Fibroblast of gingiva (primary cell): ENCODE measurements at regions not wholly inside any gene's neighbourhood (a gene's known extent, or its start where the extent isn't known, plus 50 kb on each side); places are given as distances from the start of the nearest gene placed in this dataset.
A peak's percentile ranks its signal among the peaks of the same experiment; 100 is the strongest.

Experiments used
- DNase-seq: peaks from one replicate; pipeline ENCODE4 v3.0.0-alpha.2; 2011; ENCODE audit warnings: low read depth

DNA sequence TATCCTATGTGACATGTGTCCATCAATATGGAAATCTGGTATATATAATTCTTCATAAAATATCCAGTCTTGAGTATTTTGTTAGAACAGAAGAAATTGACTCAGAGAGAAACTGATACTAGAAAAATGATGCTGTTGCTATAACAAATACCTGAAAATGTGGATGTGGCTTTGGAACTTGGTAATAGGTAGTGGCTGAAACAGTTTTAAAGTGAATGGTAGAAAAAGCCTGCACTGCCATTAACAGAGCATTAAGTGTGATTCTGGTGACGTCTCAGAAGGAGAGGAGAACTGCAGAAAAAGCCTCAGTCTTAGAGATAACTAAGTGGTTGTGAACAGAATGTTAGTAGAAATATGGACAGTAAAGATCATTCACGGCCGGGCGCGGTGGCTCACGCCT lies 634.9 kb upstream of the ZNF608 start:
- no peak for DNase-seq

DNA sequence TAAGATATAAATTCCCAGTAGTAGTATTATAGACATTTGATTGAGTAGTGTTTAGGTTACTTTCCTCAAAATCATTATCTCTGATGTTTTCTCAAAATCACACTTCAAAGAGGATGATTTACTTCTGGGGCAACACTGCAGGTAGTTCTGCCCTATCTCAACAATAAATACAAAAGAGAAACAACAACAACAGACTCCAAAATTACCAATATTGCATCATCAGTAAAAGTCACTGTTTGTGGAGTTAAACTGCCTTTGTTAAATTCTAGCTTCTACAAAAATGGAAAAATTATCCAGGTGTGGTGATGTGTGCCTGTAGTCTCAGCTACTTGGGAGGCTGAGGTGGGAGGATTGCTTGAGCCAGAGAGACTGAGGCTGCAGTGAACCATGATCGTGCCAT lies 637.6 kb upstream of the ZNF608 start:
- no peak for DNase-seq

DNA sequence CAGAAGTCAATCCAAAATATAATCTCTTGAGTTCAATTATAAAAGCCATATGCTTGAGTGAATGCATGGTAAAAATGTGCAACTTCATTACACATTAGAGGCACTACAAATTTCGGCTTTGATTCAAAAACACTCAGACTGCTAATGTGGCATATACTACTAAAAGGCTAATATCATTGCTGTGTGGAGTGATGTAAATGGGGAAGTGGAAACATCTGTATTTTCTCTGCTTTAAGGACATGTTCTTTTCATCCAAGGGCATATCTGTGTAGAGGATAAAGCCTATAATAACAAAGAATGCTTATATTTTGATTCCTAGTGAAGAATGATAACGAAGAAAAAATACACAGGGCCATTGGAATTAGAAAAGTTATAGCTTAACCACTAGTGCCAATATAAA lies 643.9 kb upstream of the ZNF608 start:
- DNase-seq, result no peak

DNA sequence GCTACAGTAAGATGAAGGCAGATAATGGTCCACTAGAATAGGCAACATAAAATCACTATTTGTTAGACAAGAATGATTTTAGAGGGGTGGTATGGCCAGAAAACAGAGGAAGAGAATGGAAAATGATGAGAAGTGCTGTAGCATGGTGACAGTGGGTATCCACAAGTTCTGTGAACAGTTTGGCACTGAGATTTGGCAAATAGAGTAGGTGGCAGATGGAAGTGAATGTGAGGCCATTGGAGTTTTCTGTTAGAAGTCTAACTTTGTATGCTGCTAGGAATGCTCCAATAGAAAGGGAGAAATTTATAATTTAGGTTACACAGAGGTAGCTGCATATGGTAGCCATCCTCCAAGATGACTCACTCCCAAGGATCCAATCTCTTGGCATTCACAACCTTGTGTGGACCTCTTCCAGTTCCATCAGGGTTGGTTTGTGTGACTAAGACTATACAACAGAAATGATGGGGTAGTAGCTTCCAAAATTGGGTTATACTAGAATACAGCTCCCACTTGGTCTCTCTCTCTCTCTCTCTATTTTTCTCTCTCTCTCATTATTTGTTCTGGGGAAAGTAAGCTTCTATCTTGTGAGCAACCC lies 646.9 kb upstream of the ZNF608 start:
- no peak for DNase-seq

DNA sequence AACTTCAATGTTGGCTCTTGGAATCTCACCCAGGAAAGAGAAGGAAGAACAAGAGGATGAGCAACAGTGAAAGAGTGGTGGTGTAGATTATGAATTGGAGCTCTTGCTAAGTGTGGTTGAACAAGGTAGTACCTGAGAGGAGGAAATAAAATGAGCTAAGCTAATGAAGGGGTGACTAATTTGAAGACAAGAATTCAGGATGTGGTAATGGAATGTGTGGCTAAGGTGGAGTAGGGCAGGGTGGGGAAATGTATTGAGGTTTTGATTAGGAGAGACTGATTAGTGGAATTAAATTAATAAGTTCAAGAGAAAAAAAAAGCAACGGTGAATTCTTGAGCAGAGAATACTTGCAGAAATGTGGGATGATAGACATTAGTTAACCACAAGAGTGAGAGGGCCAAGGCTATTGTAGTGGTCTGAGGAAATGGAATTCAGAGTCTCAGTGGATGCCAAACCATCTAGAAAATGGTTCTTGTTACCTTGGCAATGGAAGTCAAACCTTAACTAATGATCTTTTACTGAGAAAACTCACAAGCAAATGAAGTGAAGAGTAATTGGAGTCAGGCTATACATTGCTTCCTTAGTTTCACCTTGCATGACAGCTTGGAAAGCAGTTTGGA lies 648.3 kb upstream of the ZNF608 start:
- no peak for DNase-seq

DNA sequence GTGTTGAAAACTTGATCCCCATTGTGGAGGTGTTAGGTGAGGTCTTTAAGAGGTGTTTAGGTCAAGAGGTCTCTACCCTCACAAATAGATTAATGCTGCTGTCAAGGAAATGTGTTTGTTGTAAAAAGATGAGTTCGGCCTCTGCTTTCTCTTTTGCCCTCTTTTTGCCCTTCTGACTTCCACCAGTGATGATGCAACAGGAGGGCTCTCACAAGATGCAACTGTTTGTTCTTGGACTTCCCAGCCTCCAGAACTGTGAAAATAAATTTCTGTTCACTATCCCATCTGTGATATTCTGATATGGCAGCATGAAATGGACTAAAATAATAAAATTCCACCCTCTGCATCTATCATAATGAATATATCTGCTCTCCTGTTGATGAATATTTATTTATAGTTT lies 650.0 kb upstream of the ZNF608 start:
- DNase-seq, result no peak

DNA sequence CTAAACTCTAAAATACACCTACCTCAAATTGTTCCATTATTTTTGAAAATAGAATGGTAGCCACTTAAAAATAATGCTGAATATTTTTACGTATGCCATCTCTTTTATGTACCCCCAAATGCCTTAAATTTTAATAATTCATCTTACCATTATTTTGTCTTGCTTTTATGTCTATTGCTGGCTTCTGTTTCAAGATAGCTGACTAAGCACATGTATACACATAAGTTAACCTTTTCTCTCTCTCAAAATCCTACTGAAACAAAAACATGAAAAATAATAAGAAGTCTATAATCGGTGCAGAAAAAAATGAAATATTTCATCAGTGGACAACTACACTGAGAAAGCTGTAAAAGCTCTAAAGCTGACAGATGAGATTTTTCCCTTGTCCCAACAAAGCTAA lies 652.0 kb upstream of the ZNF608 start:
- DNase-seq, result no peak

DNA sequence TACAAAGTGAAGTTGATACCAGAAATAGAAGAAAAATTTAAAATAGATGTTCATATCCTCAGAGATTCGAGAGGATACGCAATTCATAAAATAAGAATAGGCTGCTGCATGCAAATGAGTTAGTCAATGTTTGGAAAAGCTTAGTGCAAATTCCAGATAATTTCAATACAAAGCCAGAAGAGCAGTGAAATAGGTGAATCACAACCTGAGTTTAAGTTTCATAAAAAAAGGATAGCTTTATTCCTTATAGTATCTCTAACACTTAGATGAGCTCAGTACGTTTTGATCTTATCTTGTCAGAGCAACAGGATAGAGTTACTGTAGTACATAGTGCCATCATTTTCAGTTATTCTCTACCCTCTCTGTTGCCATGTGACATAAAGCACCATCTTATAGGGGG lies 653.4 kb upstream of the ZNF608 start:
- DNase-seq, result no peak

DNA sequence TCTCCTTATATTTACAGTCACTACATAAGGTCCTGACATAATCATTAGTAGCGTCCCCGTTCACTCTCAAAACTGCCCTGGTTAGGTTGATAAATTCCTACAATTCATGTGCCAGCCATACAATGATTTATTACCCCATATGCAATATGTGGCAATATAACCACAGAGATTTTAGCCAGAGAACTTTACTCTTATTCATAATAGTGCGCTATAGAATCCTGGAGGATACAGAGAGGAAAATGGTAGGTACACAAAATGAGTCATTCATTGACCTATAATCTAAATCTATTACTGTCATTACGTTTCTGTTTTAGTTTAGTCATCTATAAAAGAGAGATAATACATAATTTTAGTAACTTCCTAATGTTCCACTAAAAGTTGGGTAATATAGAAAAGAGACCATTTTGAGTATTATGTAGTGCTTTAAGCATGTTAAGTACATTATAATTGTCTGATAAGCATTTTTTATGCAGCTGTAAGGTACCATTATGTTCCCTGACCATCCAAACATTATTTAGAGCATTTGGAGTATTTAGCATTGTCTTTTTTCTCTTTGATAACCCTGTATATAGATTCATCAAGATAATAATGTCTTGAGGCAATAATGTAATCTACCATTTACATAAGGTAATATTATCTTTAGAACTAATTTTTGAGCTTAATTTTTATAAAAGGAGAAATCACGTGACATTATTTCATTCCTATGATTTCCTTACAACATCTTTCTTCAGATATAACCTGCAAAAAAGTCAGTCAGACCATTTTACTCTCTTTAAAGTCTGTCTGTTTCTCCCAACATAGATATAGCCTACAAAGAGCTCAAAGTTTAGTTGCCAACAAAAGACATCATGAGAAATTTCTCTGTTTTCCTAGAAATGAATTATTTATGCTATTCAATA lies 655.5 kb upstream of the ZNF608 start:
- no peak for DNase-seq

DNA sequence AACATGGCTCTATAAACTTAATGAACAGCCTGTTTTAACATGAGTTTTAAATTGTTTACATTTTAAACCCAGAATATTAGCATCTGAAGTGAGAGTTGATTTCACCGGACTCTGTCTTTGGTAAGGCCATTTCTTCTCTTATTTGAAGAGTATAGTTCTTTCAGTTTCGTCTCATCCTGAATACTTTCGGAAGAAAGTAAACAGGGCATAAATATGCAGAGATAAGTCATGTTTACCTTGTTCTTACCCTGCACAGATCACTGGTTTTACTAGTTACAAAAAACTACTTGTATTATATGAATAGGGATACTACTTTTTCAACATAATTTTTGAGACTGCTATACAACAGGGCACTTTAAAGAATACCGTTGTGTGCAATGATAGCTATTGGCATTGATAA lies 656.3 kb upstream of the ZNF608 start:
- DNase-seq, result no peak

DNA sequence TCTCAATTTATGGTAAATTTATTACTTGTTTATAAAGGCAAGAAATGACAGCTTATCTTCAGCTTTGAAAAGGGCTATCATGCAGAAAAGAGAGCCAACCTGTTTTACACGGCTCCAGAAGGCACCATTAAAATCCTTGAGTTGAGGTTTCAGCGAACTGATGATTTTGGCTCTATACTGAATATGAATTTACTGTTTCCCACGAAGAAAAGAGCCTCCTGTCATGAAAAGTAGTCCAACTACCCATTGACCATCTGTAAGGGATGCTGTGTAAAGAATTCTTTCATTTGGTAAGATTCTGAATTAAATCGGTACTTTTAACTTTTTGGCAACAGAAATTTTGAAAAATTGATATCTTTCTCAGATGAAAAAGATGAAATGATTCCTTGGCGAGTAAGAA lies 657.6 kb upstream of the ZNF608 start:
- DNase-seq, result no peak

DNA sequence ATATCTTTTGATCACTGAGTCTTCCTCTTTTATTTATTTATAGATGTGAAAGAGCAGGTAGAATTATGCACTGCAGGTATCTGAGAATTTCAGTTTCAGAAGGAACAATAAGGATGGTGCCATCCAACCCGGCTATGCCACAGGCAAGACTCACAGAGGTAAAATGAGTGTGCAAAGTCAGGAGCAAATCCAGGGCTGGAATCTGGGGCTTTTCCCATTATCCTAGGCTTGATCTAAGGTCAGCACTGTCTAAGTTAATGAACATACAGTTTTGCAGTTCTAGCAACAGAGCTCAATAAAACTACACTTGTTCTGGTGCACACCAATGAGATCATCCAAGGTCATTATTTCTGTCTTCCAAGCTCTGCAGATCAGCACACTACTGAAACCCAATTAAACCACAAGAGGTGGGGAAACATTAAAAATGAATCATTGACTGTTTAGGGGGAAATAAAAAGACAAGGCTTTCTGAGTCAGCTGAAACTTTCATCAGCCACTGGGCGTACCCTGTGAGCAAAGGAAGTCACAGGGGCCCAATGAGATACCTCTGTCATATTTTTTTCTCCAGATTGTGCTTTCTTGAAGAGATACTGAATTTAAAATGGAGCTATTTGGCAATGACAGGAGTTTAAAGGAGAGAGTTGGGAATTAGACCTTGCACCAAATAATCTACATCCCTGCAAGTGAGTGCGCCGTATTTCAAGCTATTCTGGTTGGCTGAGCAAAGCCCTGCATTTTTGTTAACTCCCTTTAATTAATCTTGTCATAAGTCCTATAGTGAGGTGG lies 662.2 kb upstream of the ZNF608 start:
- peak; percentile 62 for DNase-seq

DNA sequence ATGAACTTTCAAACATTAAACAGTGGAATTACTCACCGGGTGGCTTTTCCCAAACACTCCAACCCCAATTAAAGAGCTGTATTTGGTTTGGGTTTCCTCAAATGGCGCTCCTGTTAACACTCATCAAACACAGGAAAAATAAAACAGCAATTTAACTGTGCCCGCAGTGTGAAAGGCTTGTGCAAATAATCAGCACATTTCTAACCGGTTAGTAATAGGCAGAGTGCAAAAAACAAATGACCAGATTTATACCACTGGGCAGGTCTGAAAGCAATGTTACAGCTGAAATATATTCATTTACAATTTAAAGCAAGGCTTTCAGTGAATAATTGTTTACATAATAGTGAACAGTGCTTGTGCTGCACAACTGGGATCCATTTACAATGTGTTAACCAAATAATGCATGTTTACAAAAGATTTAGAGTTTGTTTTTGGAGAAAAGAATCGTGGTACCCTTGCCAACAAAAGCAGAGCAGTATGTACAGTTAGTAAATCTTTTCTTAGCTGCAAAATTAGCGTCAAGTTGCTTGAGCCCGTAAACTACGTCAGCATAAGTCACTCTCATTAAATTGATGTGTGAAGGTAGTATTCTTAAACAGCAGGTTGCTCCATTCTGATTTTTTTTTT lies 662.9 kb upstream of the ZNF608 start:
- peak; percentile 52 for DNase-seq

DNA sequence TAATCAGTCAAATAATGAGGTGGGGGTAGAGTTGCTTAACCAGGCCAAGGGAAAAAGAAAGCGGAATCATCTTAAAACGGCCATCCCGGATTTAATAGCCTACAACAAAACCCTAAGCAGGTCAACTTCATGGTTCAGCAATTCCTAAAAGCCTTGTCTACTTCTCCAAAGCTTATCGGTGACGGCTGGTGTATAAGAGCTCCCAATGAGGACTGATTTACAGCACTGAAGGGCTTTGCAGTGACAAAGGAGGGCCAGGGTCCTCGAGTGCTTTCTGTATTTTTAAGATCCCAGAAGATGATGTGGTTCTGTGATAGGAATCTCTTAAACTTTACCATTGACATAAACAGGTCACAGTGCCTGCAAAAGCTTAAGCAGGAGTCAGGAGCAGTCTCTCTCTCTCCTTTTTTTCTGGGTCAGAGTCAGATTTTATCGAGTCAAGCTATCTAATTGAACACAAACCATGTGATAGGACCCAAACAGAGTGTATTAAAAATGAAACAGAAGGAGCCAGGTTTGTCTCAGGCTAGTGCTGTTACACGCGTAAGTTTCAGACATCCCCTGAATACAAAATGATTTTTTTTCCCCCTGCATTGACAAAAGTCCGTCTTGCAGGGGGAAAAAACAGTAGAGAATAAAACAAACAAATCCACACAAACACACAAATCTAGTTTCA lies 663.6 kb upstream of the ZNF608 start:
- DNase-seq, result no peak

DNA sequence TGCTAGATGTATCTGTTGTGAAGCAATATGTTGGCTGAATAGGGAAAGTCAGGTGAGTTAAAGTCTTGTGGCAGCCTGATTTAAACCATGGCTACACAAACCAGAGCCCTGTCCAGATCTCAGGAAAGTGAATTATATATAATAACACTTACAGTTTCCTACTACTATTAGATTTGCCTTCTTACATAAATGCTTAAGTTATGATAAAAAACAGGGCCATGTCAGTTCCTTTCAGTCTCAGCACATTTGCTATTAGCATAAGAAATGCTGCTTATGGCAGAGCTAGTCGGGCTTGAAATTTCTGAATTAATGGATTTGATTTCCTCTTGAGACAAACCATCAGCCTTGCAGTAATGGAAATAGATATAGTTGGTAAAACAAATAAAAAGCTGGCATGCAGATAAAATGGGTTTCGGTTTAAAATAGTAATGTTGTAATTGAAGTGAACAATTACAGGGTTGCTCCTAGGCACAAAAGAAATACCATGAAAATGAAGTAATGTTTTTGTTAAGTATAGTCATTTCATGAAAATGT lies 664.2 kb upstream of the ZNF608 start:
- DNase-seq, result peak; percentile 88

DNA sequence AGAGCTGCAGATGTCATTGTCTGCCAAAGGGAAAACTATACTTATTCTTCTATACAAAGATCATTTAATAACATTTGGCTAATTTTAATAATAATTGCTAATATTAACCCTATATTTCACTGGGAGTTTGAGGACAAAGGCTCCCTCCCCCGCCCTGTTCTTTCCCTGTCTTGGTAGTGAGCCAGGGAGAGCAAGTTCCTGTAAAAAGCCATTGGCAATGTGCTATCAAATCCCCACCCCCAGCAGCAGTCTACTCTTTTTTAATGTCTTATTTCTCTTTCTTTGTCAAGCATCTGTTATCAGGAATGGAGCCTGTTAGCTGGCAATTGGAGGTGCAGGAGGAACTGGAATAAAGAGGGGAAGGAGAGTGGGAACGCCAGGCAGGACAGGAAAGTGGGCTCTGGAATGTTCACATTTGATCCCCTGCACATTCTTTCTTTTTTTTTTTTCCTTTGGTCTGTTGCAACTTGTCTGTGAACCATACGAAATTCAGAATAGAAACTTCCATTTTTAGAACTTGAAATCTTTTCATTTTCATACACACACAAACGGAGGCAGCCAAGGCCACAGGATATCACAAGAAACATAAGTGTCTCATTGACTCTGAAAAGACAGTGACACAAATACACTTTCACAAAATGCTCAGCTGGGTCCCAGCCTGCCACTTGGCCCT lies 664.8 kb upstream of the ZNF608 start:
- peak; percentile 53 for DNase-seq

DNA sequence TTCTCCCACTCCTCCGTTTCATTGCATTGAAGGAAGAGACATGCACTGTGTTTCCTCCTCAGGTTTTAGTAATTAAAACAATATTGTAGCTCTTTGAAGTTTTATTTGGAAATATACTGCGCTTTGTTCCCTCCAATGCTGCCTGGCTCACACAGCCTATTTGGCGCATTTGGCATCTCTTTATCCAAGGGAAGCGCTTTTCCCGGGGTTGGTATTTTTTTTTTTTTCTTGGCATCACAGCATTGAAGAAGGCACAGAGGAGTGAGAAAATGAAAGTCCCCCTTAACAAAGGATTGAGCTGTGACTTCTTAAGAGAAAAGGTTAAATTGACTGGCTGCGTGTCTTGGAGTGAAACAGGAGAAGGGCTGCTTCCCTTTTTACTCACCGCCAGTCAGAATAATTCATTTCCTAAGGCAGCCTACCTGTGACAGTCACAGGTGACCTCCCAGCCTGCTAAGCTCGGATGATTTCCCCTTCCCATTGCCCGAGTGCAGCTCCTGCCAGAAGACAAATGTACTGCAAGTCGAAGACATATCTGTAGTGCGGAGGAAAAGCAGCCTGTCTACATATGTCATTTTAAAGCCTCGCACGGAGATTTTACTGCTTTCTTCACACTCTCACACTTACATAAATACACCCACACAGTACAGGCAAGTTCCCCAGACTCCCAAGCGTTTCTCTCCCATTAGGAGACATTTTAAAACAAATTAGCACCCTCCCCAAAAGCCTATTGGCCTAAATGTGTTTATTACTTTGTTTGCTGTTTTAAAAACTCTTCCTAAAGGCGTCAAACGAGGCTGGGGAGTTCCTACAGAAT lies 665.5 kb upstream of the ZNF608 start:
- peak; percentile 12 for DNase-seq

DNA sequence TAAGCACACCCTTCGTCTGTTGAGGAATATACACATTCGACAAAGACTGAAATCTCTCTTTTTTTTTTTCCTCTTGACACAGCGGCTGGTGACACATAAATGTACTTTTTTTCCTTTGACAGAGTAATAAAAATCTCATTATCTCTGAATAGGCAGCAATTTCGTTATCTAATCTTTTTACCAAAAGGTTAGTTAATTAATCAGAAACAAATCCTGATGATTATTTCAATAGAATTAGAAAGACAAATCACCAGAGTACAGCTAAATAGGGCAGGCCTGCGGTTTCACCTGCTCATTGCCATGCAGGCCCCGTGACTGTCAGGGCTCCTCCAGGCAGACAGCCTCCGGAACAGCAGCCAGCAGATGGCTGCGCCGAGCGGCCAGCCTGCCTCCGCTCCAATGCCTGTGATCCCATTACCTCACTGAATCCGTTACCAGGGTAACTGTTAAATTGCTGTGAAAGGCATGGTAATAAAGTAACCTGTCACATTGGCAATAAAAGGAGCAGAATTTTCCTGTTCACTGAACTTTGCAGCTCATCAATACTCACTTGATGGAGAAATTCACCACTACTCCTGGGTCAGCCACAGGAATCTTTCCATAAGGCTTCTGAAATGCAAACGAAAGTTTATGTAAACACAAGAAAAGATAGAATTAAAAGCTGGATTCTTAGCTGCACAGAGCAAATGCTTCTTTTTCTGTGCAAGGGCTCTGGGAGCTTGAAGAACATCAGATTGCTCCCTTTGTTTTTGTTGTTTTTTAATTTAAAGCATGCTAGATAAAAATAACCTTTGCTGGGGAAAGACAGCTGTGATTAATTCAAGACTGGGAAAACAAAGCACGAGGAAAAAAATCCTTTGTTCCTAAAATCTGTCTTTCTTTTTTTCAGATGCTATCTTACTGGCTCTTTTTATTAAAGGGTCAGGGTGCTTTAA lies 666.4 kb upstream of the ZNF608 start:
- DNase-seq, result peak; percentile 87
